ENCODE measurements at regions not wholly inside any gene's neighbourhood (a gene's known extent, or its start where the extent isn't known, plus 50 kb on each side); places are given as distances from the start of the nearest gene placed in this dataset.

GRCh38 chr3:106229495-106230278, 360.9 kb upstream of the CBLB start:
- H3K4me2 ChIP-seq (ENCODE audit: low read length), result no peak overlapping the region
- H2AFZ ChIP-seq (ENCODE audit: low read depth, low read length), result no peak overlapping the region
- H3K27ac ChIP-seq (ENCODE audit: low read length), result no peak overlapping the region
- no peaks in the 10 kb centered on the region for H4K20me1 ChIP-seq (ENCODE audit: insufficient read depth, low read length)
- H3K9ac ChIP-seq (ENCODE audit: low read length), result no peak overlapping the region
- no peaks in the 10 kb centered on the region for H3K79me2 ChIP-seq (ENCODE audit: low read length)
- no peaks in the 10 kb centered on the region for H3K4me1 ChIP-seq (ENCODE audit: low read length)
- H3K9me3 ChIP-seq (ENCODE audit: insufficient read depth, low read length), result no peaks in the 10 kb centered on the region
- H3K4me3 ChIP-seq (ENCODE audit: low read length), result no peak overlapping the region
- no peaks in the 10 kb centered on the region for H3K27me3 ChIP-seq (ENCODE audit: low read depth, low read length)
- no peaks in the 10 kb centered on the region for H3K36me3 ChIP-seq (replicated peaks; ENCODE audit: low read depth, low read length)
- TF ChIP-seq CTCF (IDR thresholded peaks at IDR 0.05; ENCODE audit: low read depth, low read length) (no peak), EZH2phosphoT487 (IDR thresholded peaks at IDR 0.05; ENCODE audit: low read depth) (no peak)

GRCh38 chr3:106231086-106231485, 362.3 kb upstream of the CBLB start:
- no peaks in the 10 kb centered on the region for H4K20me1 ChIP-seq (ENCODE audit: insufficient read depth, low read length)
- no peaks in the 10 kb centered on the region for H3K79me2 ChIP-seq (ENCODE audit: low read length)
- H3K36me3 ChIP-seq (replicated peaks; ENCODE audit: low read depth, low read length), result no peaks in the 10 kb centered on the region
- TF ChIP-seq CTCF (IDR thresholded peaks at IDR 0.05; ENCODE audit: low read depth, low read length) (no peak), EZH2phosphoT487 (IDR thresholded peaks at IDR 0.05; ENCODE audit: low read depth) (no peak)
- H3K9ac ChIP-seq (ENCODE audit: low read length), result no peak overlapping the region
- no peak overlapping the region for H3K27ac ChIP-seq (ENCODE audit: low read length)
- H3K4me1 ChIP-seq (ENCODE audit: low read length), result no peaks in the 10 kb centered on the region
- no peak overlapping the region for H2AFZ ChIP-seq (ENCODE audit: low read depth, low read length)
- H3K9me3 ChIP-seq (ENCODE audit: insufficient read depth, low read length), result no peaks in the 10 kb centered on the region
- H3K4me3 ChIP-seq (ENCODE audit: low read length), result no peak overlapping the region
- no peak overlapping the region for H3K4me2 ChIP-seq (ENCODE audit: low read length)
- H3K27me3 ChIP-seq (ENCODE audit: low read depth, low read length), result no peaks in the 10 kb centered on the region

GRCh38 chr3:106232956-106233355, 364.1 kb upstream of the CBLB start:
- Histone ChIP-seq H3K27ac (ENCODE audit: low read length) (no peak overlapping the region), H3K4me2 (ENCODE audit: low read length) (no peak overlapping the region), H3K4me3 (ENCODE audit: low read length) (no peak overlapping the region), H3K27me3 (ENCODE audit: low read depth, low read length) (no peaks in the 10 kb centered on the region), H4K20me1 (ENCODE audit: insufficient read depth, low read length) (no peaks in the 10 kb centered on the region), H3K4me1 (ENCODE audit: low read length) (no peaks in the 10 kb centered on the region), H3K36me3 (replicated peaks; ENCODE audit: low read depth, low read length) (no peaks in the 10 kb centered on the region), H3K9ac (ENCODE audit: low read length) (no peak overlapping the region), H2AFZ (ENCODE audit: low read depth, low read length) (no peak overlapping the region), H3K9me3 (ENCODE audit: insufficient read depth, low read length) (no peaks in the 10 kb centered on the region), H3K79me2 (ENCODE audit: low read length) (no peaks in the 10 kb centered on the region)
- no peak for TF ChIP-seq EZH2phosphoT487 (IDR thresholded peaks at IDR 0.05; ENCODE audit: low read depth)
- TF ChIP-seq CTCF (IDR thresholded peaks at IDR 0.05; ENCODE audit: low read depth, low read length), result no peak

- Histone ChIP-seq H3K9ac (ENCODE audit: low read length) (no peak overlapping the region), H3K79me2 (ENCODE audit: low read length) (no peaks in the 10 kb centered on the region), H3K9me3 (ENCODE audit: insufficient read depth, low read length) (no peaks in the 10 kb centered on the region), H3K27me3 (ENCODE audit: low read depth, low read length) (no peaks in the 10 kb centered on the region), H3K4me3 (ENCODE audit: low read length) (no peak overlapping the region), H3K4me1 (ENCODE audit: low read length) (peaks cover 12% of the 10 kb centered on the region), H3K4me2 (ENCODE audit: low read length) (no peak overlapping the region), H2AFZ (ENCODE audit: low read depth, low read length) (no peak overlapping the region), H3K27ac (ENCODE audit: low read length) (no peak overlapping the region), H3K36me3 (replicated peaks; ENCODE audit: low read depth, low read length) (no peaks in the 10 kb centered on the region), H4K20me1 (ENCODE audit: insufficient read depth, low read length) (no peaks in the 10 kb centered on the region)
- no peak for TF ChIP-seq EZH2phosphoT487 (IDR thresholded peaks at IDR 0.05; ENCODE audit: low read depth)
- TF ChIP-seq CTCF (IDR thresholded peaks at IDR 0.05; ENCODE audit: low read depth, low read length), result no peak
Observed at GRCh38 chr3:106239195-106239697, 370.4 kb upstream of the CBLB start.
